ENCODE measurements at regions not wholly inside any gene's neighbourhood (a gene's known extent, or its start where the extent isn't known, plus 50 kb on each side); places are given as distances from the start of the nearest gene placed in this dataset.

GRCh38 chr14:84298663-84299195, 1231.2 kb upstream of the FLRT2 start:
- WGBS, 2 donors = 45 to 63% methylated on average over 1 of the region's 1 CpG
- Histone ChIP-seq H3K27ac (ENCODE audit: low read depth in 1 of 2, low read length in 1 of 2) (no peak overlapping the region), H3K9ac (ENCODE audit: insufficient read depth in 1 of 2, low read length in 2 of 2) (no peak overlapping the region), H3K4me3 (no peak overlapping the region), H3K27me3 (ENCODE audit: control insufficient read depth in 3 of 3, insufficient read depth in 3 of 3, low read length in 2 of 3) (no peaks in the 10 kb centered on the region), H3K4me1 (ENCODE audit: control insufficient read depth in 5 of 5, insufficient read depth in 5 of 5, low read length in 5 of 5) (peaks cover 0 to 7% (median 0%) of the 10 kb centered on the region in 5 donors), H3K9me3 (ENCODE audit: control insufficient read depth in 4 of 4, insufficient read depth in 3 of 4, low read length in 3 of 4) (peaks cover 0 to 4% (median 0%) of the 10 kb centered on the region in 4 donors), H3K36me3 (ENCODE audit: control insufficient read depth in 4 of 4, insufficient read depth in 4 of 4, low read length in 4 of 4) (no peaks in the 10 kb centered on the region)
- TF ChIP-seq CTCF (IDR thresholded peaks at IDR 0.05; ENCODE audit: control extremely low read depth, extremely low read depth) = no peak
- ATAC-seq (ENCODE audit: insufficient read depth, low FRiP score) = no peak
- peak in 2 of 3 donors; percentile 56 to 60 for DNase-seq

- Histone ChIP-seq H3K27me3 (ENCODE audit: control insufficient read depth in 3 of 3, insufficient read depth in 3 of 3, low read length in 2 of 3) (no peaks in the 10 kb centered on the region), H3K9ac (ENCODE audit: insufficient read depth in 1 of 2, low read length in 2 of 2) (no peak overlapping the region), H3K9me3 (ENCODE audit: control insufficient read depth in 4 of 4, insufficient read depth in 3 of 4, low read length in 3 of 4) (peaks cover 0 to 7% (median 2%) of the 10 kb centered on the region in 4 donors), H3K4me1 (ENCODE audit: control insufficient read depth in 5 of 5, insufficient read depth in 5 of 5, low read length in 5 of 5) (peaks cover 0 to 7% (median 0%) of the 10 kb centered on the region in 5 donors), H3K36me3 (ENCODE audit: control insufficient read depth in 4 of 4, insufficient read depth in 4 of 4, low read length in 4 of 4) (no peaks in the 10 kb centered on the region), H3K27ac (ENCODE audit: low read depth in 1 of 2, low read length in 1 of 2) (no peak overlapping the region), H3K4me3 (no peak overlapping the region)
- ATAC-seq (ENCODE audit: insufficient read depth, low FRiP score) (no peak), DNase-seq (no peak)
- 91 to 93% methylated on average over 7 of the region's 7 CpGs for WGBS, 2 donors
- TF ChIP-seq CTCF (IDR thresholded peaks at IDR 0.05; ENCODE audit: control extremely low read depth, extremely low read depth) = no peak
Observed at GRCh38 chr14:84303140-84303539, 1226.8 kb upstream of the FLRT2 start.

- 85 to 87% methylated on average over 4 of the region's 4 CpGs for WGBS, 2 donors
- Histone ChIP-seq H3K27ac (ENCODE audit: low read depth in 1 of 2, low read length in 1 of 2) (no peak overlapping the region), H3K4me3 (no peak overlapping the region), H3K9ac (ENCODE audit: insufficient read depth in 1 of 2, low read length in 2 of 2) (no peak overlapping the region), H3K4me1 (ENCODE audit: control insufficient read depth in 5 of 5, insufficient read depth in 5 of 5, low read length in 5 of 5) (no peaks in the 10 kb centered on the region), H3K36me3 (ENCODE audit: control insufficient read depth in 4 of 4, insufficient read depth in 4 of 4, low read length in 4 of 4) (no peaks in the 10 kb centered on the region), H3K27me3 (ENCODE audit: control insufficient read depth in 3 of 3, insufficient read depth in 3 of 3, low read length in 2 of 3) (no peaks in the 10 kb centered on the region), H3K9me3 (ENCODE audit: control insufficient read depth in 4 of 4, insufficient read depth in 3 of 4, low read length in 3 of 4) (peaks cover 0 to 9% (median 0%) of the 10 kb centered on the region in 4 donors)
- ATAC-seq (ENCODE audit: insufficient read depth, low FRiP score) (no peak), DNase-seq (no peak)
- TF ChIP-seq CTCF (IDR thresholded peaks at IDR 0.05; ENCODE audit: control extremely low read depth, extremely low read depth) = no peak
Observed at GRCh38 chr14:84312551-84312950, 1217.4 kb upstream of the FLRT2 start.

- Histone ChIP-seq H3K9ac (ENCODE audit: insufficient read depth in 1 of 2, low read length in 2 of 2) (no peak overlapping the region), H3K27me3 (ENCODE audit: control insufficient read depth in 3 of 3, insufficient read depth in 3 of 3, low read length in 2 of 3) (no peaks in the 10 kb centered on the region), H3K9me3 (ENCODE audit: control insufficient read depth in 4 of 4, insufficient read depth in 3 of 4, low read length in 3 of 4) (no peaks in the 10 kb centered on the region), H3K36me3 (ENCODE audit: control insufficient read depth in 4 of 4, insufficient read depth in 4 of 4, low read length in 4 of 4) (no peaks in the 10 kb centered on the region), H3K4me3 (no peak overlapping the region), H3K4me1 (ENCODE audit: control insufficient read depth in 5 of 5, insufficient read depth in 5 of 5, low read length in 5 of 5) (peaks cover 0 to 4% (median 0%) of the 10 kb centered on the region in 5 donors), H3K27ac (ENCODE audit: low read depth in 1 of 2, low read length in 1 of 2) (no peak overlapping the region)
- ATAC-seq (ENCODE audit: insufficient read depth, low FRiP score) (no peak), DNase-seq (no peak)
- 61 to 62% methylated on average over 4 of the region's 4 CpGs for WGBS, 2 donors
- no peak for TF ChIP-seq CTCF (IDR thresholded peaks at IDR 0.05; ENCODE audit: control extremely low read depth, extremely low read depth)
Observed at GRCh38 chr14:84323450-84323849, 1206.5 kb upstream of the FLRT2 start.
